Right lobe of liver (tissue), 6 donors: ENCODE measurements at regions not wholly inside any gene's neighbourhood (a gene's known extent, or its start where the extent isn't known, plus 50 kb on each side); places are given as distances from the start of the nearest gene placed in this dataset.

Experiments
- ATAC-seq, 4 donors: fragments of 200-7000 bp; cut with Tn5 transposase; one replicate each; pipeline ENCODE4 v1.9.1; 2020; ENCODE audit warnings: mild to moderate bottlenecking in 4 of 4, moderate library complexity in 4 of 4
- DNase-seq, 3 donors: peaks; one replicate each; pipeline ENCODE4 v3.0.0-alpha.2; 2020
- H3K27ac ChIP-seq, 3 donors: fragments of 200-600 bp; one replicate each; pipeline ENCODE4 v1.8.0; 2022
- H3K27me3 ChIP-seq, 2 donors: fragments of 200-600 bp; one replicate each; pipeline ENCODE4 v1.8.0; 2022
- H3K36me3 ChIP-seq, 4 donors: fragments of 200-600 bp; sonication (generic) in 1 of 4; one replicate each; pipeline versions ENCODE4 v1.5.1 to v1.8.0; 2017 to 2022; ENCODE audit warnings: control low read depth in 1 of 4
- H3K4me1 ChIP-seq, 4 donors: fragments of 200-600 bp; sonication (generic) in 1 of 4; one replicate each; pipeline versions ENCODE4 v1.5.1 to v1.8.0; 2017 to 2022; ENCODE audit warnings: control low read depth in 1 of 4
- H3K4me3 ChIP-seq, 3 donors: fragments of 200-600 bp; one replicate each; pipeline ENCODE4 v1.8.0; 2022
- H3K9me3 ChIP-seq, 4 donors: fragments of 200-600 bp; sonication (generic) in 1 of 4; one replicate each; pipeline versions ENCODE4 v1.5.1 to v1.8.0; 2017 to 2022; ENCODE audit warnings: control low read depth in 1 of 4
- POLR2A ChIP-seq: fragments of 450-650 bp; IDR thresholded peaks from one replicate; pipeline ENCODE4 v1.6.1; 2017; ENCODE audit warnings: antibody characterized with exemption, mild to moderate bottlenecking
- WGBS: methylation state at CpG from one replicate; pipeline ENCODE4 v1.1.6; 2018; ENCODE audit warnings: low coverage, low lambda C conversion rate; ENCODE audit not compliant: insufficient coverage; ENCODE audit errors: missing lambda C conversion rate; 5-methylcytosine and 5-hydroxymethylcytosine counted together
- intact Hi-C, 2 donors: fragments of 100-400 bp; cut with DNase I; formaldehyde crosslinking; loops; one replicate each; pipeline versions ENCODE4 v1.11.2 to v1.14.1; 2022
- TF ChIP-seq, protein P1 (sequence below), 4 donors: fragments of 200-600 bp in 3 of 4; fragments of 450-650 bp in 1 of 4; IDR thresholded peaks; one replicate each; pipeline versions ENCODE4 v1.5.1 to v1.8.0; 2016 to 2022; ENCODE audit warnings: antibody characterized with exemption in 4 of 4, mild to moderate bottlenecking in 2 of 4
- donor health status: DM: no; HTN: yes; CAD: no.
- donor health status: DM: no; HTN: no; CAD: no.
- donor health status: DM: no; HTN: no; CAD: no.
- donor health status: DM: no; HTN: yes; CAD: no.
- donor health status: DM: no; HTN: yes; CAD: no.

DNA sequence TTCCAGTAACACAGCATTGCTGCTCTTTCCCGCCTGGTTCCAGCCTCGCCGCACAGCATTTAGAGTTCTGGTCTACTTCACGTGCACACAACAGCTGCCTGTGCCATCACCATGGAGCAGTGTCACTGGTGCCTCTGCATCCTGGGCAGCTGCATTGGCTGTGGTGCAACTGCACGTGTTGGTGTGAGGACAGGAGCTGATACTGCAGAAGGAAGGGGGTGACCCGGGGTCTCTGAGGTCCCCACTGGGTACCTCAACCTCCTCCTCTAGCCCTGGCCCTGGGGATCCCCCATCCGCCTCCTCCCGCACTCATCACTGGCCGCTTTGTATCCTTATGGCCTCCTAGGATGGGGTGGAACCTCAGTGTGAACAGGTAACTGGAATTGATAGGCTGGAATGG lies 112.5 kb downstream of the SOX1 start:
- no peaks in the 10 kb centered on the region for H3K9me3 ChIP-seq
- 94% methylated on average over 3 of the region's 9 CpGs for whole genome bisulfite sequencing
- no peaks in the 10 kb centered on the region for H3K27me3 ChIP-seq
- TF ChIP-seq POLR2A = no peak
- TF ChIP-seq, protein P1, sequence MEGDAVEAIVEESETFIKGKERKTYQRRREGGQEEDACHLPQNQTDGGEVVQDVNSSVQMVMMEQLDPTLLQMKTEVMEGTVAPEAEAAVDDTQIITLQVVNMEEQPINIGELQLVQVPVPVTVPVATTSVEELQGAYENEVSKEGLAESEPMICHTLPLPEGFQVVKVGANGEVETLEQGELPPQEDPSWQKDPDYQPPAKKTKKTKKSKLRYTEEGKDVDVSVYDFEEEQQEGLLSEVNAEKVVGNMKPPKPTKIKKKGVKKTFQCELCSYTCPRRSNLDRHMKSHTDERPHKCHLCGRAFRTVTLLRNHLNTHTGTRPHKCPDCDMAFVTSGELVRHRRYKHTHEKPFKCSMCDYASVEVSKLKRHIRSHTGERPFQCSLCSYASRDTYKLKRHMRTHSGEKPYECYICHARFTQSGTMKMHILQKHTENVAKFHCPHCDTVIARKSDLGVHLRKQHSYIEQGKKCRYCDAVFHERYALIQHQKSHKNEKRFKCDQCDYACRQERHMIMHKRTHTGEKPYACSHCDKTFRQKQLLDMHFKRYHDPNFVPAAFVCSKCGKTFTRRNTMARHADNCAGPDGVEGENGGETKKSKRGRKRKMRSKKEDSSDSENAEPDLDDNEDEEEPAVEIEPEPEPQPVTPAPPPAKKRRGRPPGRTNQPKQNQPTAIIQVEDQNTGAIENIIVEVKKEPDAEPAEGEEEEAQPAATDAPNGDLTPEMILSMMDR (IDR thresholded peaks at IDR 0.05) = no peak
- no peak overlapping the region for H3K27ac ChIP-seq
- H3K4me3 ChIP-seq = no peak overlapping the region
- DNase-seq (peak in 1 of 3 donors; percentile 19), ATAC-seq (no peak)
- intact Hi-C loops = no loop called here
- H3K36me3 ChIP-seq = no peaks in the 10 kb centered on the region
- peaks cover 0 to 7% (median 0%) of the 10 kb centered on the region in 4 donors for H3K4me1 ChIP-seq

DNA sequence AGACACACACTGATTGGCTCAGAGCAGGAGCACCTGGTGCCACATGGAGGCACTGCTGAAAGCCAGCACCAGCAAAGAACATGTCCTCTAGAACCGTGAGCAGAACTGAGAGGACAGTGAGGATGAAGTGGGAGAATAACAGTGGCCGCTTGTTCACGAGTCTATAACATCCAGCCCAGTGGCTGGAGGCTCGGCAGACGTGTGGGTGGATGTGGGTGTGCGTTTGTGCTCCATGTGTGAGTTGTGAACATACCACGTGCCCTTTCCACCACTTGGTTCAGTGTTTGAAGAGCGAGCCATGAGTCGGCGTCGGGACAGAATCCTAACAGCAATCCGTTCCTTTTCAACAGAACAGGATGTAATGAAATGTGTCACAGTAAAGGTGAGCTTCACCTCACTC lies 113.0 kb downstream of the SOX1 start:
- DNase-seq = peak in 1 of 3 donors; percentile 23
- TF ChIP-seq POLR2A = no peak
- TF ChIP-seq, protein P1 (IDR thresholded peaks at IDR 0.05) = no peak
- intact Hi-C loops = no loop called here
- Histone ChIP-seq H3K36me3 (no peaks in the 10 kb centered on the region), H3K27ac (no peak overlapping the region), H3K4me3 (no peak overlapping the region), H3K27me3 (no peaks in the 10 kb centered on the region), H3K4me1 (peaks cover 0 to 7% (median 0%) of the 10 kb centered on the region in 4 donors), H3K9me3 (no peaks in the 10 kb centered on the region)
- no peak for ATAC-seq
- 70% methylated on average over 6 of the region's 12 CpGs for WGBS

DNA sequence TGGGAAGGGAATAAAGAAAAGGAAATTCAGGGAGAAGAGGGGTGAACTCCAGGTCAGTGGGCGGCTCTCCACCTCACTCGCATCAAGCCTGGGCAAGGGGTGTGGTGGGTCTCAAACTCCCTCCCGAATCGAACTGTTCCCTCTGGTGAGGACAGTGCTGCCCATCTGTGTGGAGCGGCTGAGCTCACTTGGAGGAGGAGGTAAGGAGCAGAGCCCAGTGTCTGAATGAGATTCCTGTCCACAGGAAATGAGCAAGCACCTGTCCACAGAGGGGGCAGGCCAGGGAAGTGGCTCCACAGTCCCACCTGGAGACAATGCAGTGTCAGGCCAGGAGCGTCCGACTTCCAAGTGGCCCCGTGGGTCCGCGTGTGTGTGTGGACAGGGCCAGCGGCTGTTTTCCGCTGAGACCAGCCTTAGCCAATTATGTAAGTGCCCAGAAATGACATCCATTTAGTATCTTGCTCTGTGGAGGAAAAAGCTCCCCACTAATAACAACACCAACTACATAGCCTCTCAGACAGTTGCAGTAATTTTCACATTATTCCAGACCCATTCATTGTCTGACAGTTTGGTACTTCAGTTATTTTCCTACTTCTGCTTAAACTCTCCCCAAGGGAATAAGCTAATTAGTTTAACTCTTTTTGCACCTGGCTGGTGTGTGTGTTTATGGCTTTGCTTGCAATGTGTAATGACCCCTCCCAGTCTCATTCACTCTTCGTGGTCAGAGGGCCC lies 114.6 kb downstream of the SOX1 start:
- no peaks in the 10 kb centered on the region for H3K36me3 ChIP-seq
- H3K4me3 ChIP-seq = no peak overlapping the region
- peak in 1 of 3 donors; percentile 32 for DNase-seq
- peaks cover 0 to 7% (median 0%) of the 10 kb centered on the region in 4 donors for H3K4me1 ChIP-seq
- no peak for ATAC-seq
- intact Hi-C loops = no loop called here
- no peaks in the 10 kb centered on the region for H3K27me3 ChIP-seq
- no peaks in the 10 kb centered on the region for H3K9me3 ChIP-seq
- 68% methylated on average over 3 of the region's 13 CpGs for WGBS
- H3K27ac ChIP-seq = no peak overlapping the region
- no peak for TF ChIP-seq POLR2A
- TF ChIP-seq, protein P1 (IDR thresholded peaks at IDR 0.05) = no peak

DNA sequence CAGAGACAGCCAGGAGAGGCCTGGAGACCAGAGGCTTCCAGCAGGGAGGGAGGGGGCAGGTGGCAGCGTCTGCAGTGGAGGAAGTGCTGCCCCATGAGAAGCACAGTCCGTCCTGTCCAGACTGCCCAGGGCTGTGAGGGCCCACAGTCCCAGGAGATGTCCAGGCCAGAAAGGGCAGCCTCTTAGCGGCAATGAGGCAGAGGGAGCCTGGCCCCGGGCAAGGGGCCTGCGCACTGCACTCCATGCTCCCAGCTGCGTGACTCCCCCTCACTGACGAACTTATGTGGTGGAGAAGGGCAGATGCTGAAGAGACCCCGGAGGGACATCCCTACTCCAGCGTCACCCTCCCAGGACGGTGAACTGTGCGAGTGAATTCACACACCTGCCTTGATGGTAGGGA lies 115.3 kb downstream of the SOX1 start:
- intact Hi-C loops = no loop called here
- H3K27me3 ChIP-seq = no peaks in the 10 kb centered on the region
- WGBS = no CpG with 5 or more reads among the region's 11 CpGs
- H3K4me3 ChIP-seq = no peak overlapping the region
- no peak for TF ChIP-seq POLR2A
- TF ChIP-seq, protein P1 (IDR thresholded peaks at IDR 0.05) = no peak
- H3K9me3 ChIP-seq = no peaks in the 10 kb centered on the region
- no peaks in the 10 kb centered on the region for H3K36me3 ChIP-seq
- peak in 1 of 3 donors; percentile 27 for DNase-seq
- H3K4me1 ChIP-seq = peaks cover 0 to 7% (median 0%) of the 10 kb centered on the region in 4 donors
- H3K27ac ChIP-seq = no peak overlapping the region
- ATAC-seq = no peak
